Midbrain (tissue), 1 donor: ENCODE measurements at regions not wholly inside any gene's neighbourhood (a gene's known extent, or its start where the extent isn't known, plus 50 kb on each side); places are given as distances from the start of the nearest gene placed in this dataset.
"Not testable (repeated sequence)": the region's sequence is repeated elsewhere in the genome, so short reads cannot be mapped to it uniquely, and the experiment has no call there.

Experiments
- DNase-seq: peaks from one replicate; lab custom pipeline; 2025; lab: John Stamatoyannopoulos, UW

DNA sequence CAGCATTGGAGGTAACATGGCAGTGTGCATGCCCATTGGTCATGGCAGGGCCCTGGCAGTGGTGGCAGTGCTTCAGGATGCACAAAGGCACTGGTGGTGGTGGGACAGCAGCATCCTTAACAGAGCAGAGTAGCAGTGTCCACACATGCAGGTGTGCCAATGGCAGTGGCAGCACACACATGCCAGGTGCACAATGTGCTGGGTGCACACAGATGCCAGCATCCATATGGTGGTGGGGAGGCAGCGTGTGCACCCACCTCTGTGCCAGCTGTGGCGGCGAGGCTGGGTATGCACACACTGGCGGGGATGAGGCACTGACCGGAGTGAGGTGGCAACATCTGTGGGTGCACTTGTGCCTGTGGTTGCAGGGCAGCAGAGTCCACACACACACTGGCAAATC is 150.6 kb downstream of the SI start:
- DNase-seq, result no peak

DNA sequence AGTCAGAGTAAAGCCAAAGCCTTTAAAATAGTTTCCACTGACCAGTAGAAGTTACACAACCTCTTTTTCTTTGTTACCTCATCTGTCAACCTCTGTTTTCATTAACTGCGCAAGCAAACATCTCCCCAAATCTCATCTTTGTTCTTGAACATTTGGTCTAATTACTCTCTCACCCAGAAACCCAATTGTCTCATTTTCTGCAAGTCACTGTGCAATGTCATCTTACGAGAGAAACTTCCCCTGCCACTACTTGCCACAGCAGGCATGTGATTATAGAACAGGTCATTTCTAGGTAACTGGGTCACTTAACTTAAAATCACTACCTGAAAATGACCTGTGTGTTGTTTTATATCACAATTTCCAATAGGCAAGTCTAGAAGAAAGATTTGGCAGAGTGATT is 159.4 kb downstream of the SI start:
- DNase-seq, result no peak

GRCh38 chr3:164912916-164913315 is 165.4 kb downstream of the SI start:
- no peak for DNase-seq

- DNase-seq, result no peak
Measured at GRCh38 chr3:164903820-164904451, 174.4 kb downstream of the SI start.

- no peak for DNase-seq
Measured at GRCh38 chr3:164897342-164897741, 181.0 kb downstream of the SI start.

DNA sequence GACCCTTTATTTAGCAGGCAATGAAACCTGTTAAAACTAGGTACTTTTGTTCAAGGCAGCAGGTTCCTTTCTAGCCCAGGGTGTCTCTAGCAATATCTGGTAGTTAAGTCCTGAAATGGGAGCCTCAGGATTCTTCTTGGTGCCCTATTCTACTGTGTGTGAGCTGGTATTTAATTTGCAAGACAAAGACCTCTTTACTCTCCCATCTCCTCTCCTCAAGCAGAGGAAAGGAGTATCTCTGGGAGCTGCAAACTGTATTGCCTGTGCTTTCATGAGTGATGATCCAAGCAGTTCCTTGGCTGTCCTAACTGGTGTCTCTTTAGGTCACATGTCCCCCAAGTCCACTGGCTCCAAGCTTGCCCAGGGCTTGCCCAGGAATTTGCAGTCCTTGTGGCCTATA is 188.2 kb downstream of the SI start:
- no peak for DNase-seq

- no peak for DNase-seq
Measured at GRCh38 chr3:164883171-164883570, 195.1 kb downstream of the SI start.

GRCh38 chr3:164879201-164879600 is 199.1 kb downstream of the SI start:
- no peak for DNase-seq

DNA sequence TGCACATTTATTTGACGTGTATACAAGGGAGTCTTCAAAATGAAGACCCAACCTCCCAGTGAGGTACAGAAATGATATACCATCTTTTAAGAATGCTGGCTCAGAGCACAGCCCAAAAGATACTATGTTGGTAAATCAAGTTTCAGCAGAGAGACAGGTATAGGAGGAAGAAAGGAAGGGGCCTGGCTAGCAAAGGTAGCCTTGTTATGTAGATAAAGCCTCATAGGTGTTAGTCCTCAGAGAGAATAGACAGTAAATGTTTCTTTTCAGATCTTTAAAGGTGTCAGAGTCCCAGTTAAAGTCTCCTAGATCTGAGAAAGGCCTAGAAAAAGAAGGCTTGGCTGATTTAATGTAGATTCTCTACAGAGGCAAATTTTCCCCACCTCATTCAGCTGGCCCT is 213.8 kb downstream of the SI start:
- DNase-seq, result no peak

GRCh38 chr3:164852866-164853265 is 225.4 kb downstream of the SI start:
- no peak for DNase-seq

DNA sequence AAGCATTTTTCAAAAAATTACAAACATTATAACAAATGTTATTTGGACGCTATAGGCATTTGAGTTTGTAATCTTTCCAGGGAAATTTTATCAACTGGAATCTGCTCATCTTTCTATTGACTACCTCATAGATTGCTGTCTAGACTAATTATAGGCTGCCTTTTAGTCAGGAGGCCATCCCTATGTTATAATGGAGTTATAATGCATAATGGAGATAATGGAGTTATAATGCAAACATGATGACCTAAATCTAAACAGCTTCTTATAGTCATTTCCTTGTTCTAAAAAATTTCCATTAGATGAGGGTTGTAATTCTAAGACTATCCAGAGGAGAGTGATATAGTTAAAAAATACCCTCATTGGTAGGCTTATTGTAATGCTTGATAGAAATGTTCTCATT is 226.4 kb downstream of the SI start:
- DNase-seq, result no peak

DNA sequence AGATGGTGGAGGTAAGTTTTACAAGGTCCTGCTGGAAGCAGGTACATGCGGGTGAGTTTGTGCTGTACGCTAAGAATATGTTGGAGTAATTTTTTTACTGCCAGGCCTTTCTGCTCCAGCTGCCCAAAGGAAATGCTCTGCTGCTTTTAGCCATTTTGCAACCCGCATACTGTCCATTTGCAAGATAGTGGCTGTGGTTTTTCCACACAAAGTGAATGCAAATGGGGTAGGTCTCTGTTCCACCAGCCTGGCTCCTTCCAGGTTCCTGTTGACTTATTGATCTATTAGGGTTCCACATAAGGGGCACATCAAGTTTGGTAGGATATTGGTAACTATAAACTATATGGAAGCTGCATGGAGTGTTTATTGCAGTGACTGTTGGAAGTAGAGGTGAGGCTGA is 227.1 kb downstream of the SI start:
- DNase-seq, result no peak

- no peak for DNase-seq
Measured at GRCh38 chr3:164848923-164849322, 229.4 kb downstream of the SI start.

GRCh38 chr3:164845739-164846138 is 232.6 kb downstream of the SI start:
- no peak for DNase-seq

DNA sequence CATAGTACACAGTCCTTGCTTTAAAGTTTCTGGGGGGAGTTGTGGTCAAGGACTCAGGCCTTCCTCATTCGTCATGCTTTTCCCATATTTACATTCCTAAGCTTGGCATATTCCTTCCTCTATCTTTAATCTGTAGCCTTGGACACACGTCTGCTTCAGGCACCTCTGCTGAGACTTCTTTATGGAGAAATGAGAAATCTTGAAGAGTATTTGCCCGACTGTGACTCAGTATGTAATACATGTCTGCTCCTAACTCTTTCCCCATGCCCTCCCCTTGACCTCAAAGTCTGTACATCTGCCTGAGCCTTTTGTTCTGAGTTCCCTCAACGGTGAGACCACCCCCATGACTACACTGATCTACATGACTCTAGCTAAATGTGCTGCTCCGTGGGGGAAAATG is 246.1 kb downstream of the SI start:
- DNase-seq, result no peak

- no peak for DNase-seq
Measured at GRCh38 chr3:164818318-164818717, 260.0 kb downstream of the SI start.

DNA sequence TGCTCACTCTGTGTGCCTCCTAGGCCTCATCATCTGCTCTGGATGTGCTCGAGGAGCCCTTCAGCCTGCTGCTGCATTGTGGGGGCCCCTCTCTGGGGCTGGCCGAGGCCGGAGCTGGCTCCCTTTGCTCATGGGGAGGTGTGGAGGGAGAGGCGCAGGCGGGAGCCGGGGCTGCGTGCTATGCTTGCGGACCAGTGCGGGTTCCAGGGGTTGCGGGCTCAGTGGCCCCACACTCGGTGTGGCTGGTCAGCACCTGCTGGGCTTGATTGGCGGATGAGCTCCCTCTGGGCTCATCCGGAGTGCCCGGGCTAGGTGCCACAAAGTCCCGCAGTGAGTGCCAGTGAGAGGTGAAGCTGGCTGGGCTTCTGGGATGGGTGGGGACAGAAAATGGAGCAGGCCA is 264.2 kb downstream of the SI start:
- DNase-seq, result no peak

- DNase-seq, result no peak
Measured at GRCh38 chr3:164812042-164812441, 266.3 kb downstream of the SI start.

GRCh38 chr3:164806188-164806587 is 272.1 kb downstream of the SI start:
- peak; percentile 1 for DNase-seq

DNA sequence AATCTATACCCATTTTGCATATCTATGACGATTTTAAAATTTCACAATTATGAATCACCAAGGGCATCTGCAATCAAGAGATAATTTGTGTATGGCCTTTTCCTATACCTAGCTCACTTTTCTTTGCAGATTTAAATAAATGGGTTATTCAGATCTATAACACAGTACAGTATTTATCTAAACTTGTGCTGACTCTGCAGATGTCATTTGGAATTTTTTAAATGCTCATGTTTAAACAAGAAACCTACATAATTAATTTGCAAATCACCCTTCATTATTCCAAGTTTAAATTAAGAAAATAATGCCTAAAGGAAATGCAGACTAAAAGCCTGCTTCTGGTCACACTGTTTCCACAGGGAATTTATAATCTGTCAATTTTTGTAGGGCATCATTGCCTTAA is 284.2 kb downstream of the SI start:
- no peak for DNase-seq

DNA sequence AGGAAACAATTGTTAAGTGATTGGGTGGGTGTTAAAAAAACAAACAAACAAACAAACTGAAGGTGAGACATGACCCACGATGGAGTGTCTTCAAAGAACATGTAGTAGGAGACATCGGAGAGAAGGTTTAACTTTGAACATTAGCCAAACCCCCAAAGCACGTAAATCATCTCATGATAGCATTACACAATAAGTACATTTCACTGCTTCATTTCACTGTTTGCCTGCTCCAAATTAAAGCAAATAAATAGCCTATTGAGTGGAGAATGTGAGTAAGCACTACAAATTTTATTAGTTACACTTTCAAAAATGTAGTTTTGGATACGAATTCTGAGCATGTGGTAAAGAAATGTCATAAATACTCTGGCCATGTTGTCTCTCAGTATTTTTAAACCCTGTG is 287.0 kb downstream of the SI start:
- no peak for DNase-seq

DNA sequence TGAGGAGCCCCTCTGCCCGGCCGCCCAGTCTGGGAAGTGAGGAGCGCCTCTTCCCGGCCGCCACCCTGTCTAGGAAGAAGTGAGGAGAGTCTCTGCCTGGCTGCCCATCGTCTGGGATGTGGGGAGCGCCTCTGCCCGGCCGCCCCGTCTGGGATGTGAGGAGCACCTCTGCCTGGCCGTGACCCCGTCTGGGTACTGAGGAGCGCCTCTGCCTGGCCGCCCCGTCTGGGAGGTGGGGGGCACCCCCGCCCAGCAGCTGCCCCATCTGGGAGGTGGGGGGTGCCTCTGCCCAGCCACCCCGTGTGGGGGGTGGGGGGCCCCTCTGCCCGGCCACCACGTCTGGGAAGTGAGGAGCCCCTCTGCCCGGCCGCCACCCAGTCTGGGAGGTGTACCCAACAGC is 293.9 kb downstream of the SI start:
- DNase-seq, result not testable (repeated sequence)

DNA sequence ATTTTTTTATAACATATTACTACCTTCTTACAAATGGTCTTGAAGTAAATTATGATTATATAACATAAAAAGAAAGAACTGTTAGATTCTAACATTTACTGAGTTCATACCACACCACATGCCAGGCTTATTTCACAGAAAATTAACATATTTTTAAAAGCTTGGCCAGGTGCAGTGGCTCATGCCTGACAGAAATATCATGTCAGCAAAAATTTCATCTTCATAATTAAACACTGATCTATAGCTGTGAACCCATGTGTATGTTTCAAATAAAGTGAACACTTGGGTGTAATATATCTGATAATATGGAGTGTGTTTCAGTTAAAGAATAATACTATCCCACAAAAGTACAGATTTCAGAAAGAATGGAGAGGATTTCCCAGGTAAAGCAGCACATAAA is 296.5 kb downstream of the SI start:
- no peak for DNase-seq

DNA sequence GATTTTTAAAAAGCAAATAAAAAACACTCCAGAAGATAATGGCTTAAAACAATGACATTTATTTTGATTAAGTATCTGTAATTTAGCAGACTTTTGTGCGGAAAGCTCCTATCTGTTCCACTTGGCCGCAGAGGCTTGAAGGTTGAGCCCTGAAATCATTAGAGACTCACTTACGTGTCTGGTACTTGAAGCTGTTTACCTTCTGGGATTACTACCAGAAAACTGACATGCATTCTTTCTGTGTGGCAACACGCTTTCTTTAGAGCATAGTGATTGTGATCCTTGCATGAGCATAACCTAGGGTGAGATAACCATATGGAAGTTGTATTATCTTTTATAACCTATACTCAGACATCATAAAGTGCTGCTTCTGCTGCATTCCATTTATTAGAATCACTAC is 298.5 kb downstream of the SI start:
- no peak for DNase-seq

DNA sequence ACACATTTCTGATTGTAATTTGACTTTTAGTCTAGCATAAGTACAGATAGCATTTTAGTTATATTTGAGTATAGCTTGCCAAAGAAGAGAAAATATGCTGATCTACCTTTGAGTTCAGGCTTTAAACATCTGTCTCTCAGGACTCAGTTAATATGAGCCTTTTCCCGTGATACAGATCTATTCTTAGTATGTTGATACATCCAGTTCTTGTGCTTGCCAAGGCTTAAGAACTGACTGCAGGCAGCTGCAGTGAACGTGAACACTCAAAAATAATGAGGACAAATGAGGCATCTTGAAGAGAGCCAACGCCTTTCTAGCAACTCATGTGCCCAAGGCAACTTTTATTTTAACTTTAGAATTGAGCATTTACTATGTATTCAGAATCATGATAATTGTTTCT is 325.5 kb downstream of the SI start:
- no peak for DNase-seq
